Heart left ventricle (tissue), 13 donors: ENCODE measurements at regions not wholly inside any gene's neighbourhood (a gene's known extent, or its start where the extent isn't known, plus 50 kb on each side); places are given as distances from the start of the nearest gene placed in this dataset.

Experiments
- POLR2A ChIP-seq, 2 donors: fragments of 450-650 bp; IDR thresholded peaks; one replicate each; pipeline ENCODE4 v1.6.1; 2017; ENCODE audit warnings: antibody characterized with exemption in 2 of 2, mild to moderate bottlenecking in 2 of 2, moderate library complexity in 2 of 2
- TF ChIP-seq, protein P1 (sequence below), 12 donors: fragments of 200-600 bp; sonication (generic) in 4 of 12; IDR thresholded peaks; one replicate each; pipeline versions ENCODE4 v1.5.0 to v1.8.0; 2018 to 2022; ENCODE audit warnings: antibody characterized with exemption in 12 of 12, mild to moderate bottlenecking in 5 of 12
- donor health status: ischemic (EF 13 %, LVEDD 7.1; RV severe dilation, severe dysfunction).
- donor health status: DM: no; HTN: yes; CAD: no.
- donor health status: DM: no; HTN: no; CAD: no.
- donor health status: ischemic (EF 25% LVEDD 6.9; RV normal size, moderate dysfunction).
- donor health status: ischemic (EF 25% LVEDD 5.7; RV mildly dilated, moderate dysfunction).
- donor health status: ischemic (EF 35%, LVEDD 5.7; RV mildly dilated, moderate dysfunction).
- donor health status: nonischemic (EF 11% LVEDD 7.7; RV severe dilation, severe dysfunction).
- donor health status: DM: yes; HTN: yes; CAD: no.
- donor health status: PGD.
- donor health status: ischemic (EF 29% LVEDD 5.4; RV normal size, mild dysfunction).
- donor health status: nonischemic (EF 23%, LVEDD 6.1; RV moderate dilation, normal function).

DNA sequence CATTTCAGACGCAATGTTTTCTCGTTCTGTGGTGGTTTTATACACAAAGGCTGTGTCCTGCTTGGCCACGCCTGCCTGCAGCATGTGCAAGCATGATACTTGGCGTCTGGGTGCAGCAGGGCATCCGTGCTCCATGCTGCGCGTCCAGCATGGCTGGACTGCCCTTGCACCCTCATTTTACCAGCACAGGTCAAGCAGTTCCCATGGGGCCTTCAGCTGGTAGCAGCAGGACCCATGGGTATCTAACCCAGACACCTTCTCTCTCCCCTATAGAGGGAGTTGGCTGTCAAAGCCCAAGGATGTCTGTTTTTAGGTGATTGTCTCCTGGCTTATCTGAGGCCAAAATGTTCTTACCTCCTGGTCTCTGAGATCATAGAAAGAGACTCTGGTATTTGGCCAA, 158.3 kb upstream of the PITX1 start:
- TF ChIP-seq, protein P1, sequence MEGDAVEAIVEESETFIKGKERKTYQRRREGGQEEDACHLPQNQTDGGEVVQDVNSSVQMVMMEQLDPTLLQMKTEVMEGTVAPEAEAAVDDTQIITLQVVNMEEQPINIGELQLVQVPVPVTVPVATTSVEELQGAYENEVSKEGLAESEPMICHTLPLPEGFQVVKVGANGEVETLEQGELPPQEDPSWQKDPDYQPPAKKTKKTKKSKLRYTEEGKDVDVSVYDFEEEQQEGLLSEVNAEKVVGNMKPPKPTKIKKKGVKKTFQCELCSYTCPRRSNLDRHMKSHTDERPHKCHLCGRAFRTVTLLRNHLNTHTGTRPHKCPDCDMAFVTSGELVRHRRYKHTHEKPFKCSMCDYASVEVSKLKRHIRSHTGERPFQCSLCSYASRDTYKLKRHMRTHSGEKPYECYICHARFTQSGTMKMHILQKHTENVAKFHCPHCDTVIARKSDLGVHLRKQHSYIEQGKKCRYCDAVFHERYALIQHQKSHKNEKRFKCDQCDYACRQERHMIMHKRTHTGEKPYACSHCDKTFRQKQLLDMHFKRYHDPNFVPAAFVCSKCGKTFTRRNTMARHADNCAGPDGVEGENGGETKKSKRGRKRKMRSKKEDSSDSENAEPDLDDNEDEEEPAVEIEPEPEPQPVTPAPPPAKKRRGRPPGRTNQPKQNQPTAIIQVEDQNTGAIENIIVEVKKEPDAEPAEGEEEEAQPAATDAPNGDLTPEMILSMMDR (IDR thresholded peaks at IDR 0.05) = no peak
- TF ChIP-seq POLR2A (IDR thresholded peaks at IDR 0.05) = no peak
